ENCODE measurements at regions not wholly inside any gene's neighbourhood (a gene's known extent, or its start where the extent isn't known, plus 50 kb on each side); places are given as distances from the start of the nearest gene placed in this dataset.
"Not testable (repeated sequence)": the region's sequence is repeated elsewhere in the genome, so short reads cannot be mapped to it uniquely, and the experiment has no call there.

GRCh38 chrX:17983389-17983788 lies 122.3 kb upstream of the RAI2 start:
- TF ChIP-seq POLR2AphosphoS5 (IDR thresholded peaks at IDR 0.05) (no peak), POLR2A (IDR thresholded peaks at IDR 0.05) (no peak), CTCF (IDR thresholded peaks at IDR 0.05 in 8 of 11, conservative IDR thresholded peaks at IDR 0.05 in 3 of 11) (no peak)
- no peak for DNase-seq
- Histone ChIP-seq H3K36me3 (no peaks in the 10 kb centered on the region), H3K4me1 (no peaks in the 10 kb centered on the region), H3K4me3 (no peak overlapping the region), H3K27ac (no peak overlapping the region), H3K9me3 (no peaks in the 10 kb centered on the region), H3K27me3 (replicated peaks in 1 of 7) (peaks cover 0 to 5% (median 0%) of the 10 kb centered on the region in 7 donors)
- intact Hi-C loops (cut with DNase I; ENCODE audit: low total_unique reads), result no loop called here
- WGBS, 5 donors, result 37 to 81% (median 54%) methylated on average over 1 of the region's 1 CpG

GRCh38 chrX:17977696-17978095 lies 116.6 kb upstream of the RAI2 start:
- DNase-seq, result no peak
- no peak overlapping the region for H3K27ac ChIP-seq
- no peak overlapping the region for H3K4me3 ChIP-seq
- H3K27me3 ChIP-seq (replicated peaks in 1 of 7), result no peaks in the 10 kb centered on the region
- WGBS, 5 donors, result 58 to 75% (median 73%) methylated on average over 3 of the region's 3 CpGs; no CpG with 5 or more reads in 1 of the 5 donors
- H3K4me1 ChIP-seq, result no peaks in the 10 kb centered on the region
- no peaks in the 10 kb centered on the region for H3K36me3 ChIP-seq
- H3K9me3 ChIP-seq, result no peaks in the 10 kb centered on the region
- TF ChIP-seq CTCF (IDR thresholded peaks at IDR 0.05 in 8 of 11, conservative IDR thresholded peaks at IDR 0.05 in 3 of 11), result no peak
- no peak for TF ChIP-seq POLR2A (IDR thresholded peaks at IDR 0.05)
- no peak for TF ChIP-seq POLR2AphosphoS5 (IDR thresholded peaks at IDR 0.05)
- intact Hi-C loops (cut with DNase I; ENCODE audit: low total_unique reads), result no loop called here

DNA sequence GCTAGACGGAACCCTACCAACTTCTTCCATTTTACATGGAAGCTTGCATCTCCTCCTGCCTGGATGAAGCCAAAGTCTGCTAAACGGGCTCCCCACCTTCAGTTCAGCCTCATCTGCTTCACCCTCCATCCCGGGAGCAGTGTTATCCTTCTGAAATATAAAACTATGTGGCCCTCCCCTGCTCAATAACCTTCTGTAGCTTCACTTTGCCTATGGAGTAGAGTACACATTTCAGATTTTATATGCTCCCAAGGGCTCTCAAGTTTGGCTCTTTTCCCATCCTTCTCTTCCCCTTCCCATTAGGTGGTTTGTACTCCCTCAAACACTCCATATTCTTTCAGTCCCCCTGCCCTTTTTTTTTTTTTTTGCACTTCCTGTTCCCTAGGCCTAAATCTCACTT lies 115.9 kb upstream of the RAI2 start:
- no peaks in the 10 kb centered on the region for H3K9me3 ChIP-seq
- no peaks in the 10 kb centered on the region for H3K4me1 ChIP-seq
- H3K36me3 ChIP-seq, result no peaks in the 10 kb centered on the region
- no peak for DNase-seq
- no peak overlapping the region for H3K4me3 ChIP-seq
- TF ChIP-seq POLR2A (IDR thresholded peaks at IDR 0.05), result no peak
- no peak for TF ChIP-seq CTCF (IDR thresholded peaks at IDR 0.05 in 8 of 11, conservative IDR thresholded peaks at IDR 0.05 in 3 of 11)
- intact Hi-C loops (cut with DNase I; ENCODE audit: low total_unique reads), result no loop called here
- WGBS, 5 donors, result 62 to 86% (median 75%) methylated on average over 3 of the region's 3 CpGs
- H3K27me3 ChIP-seq (replicated peaks in 1 of 7), result no peaks in the 10 kb centered on the region
- no peak overlapping the region for H3K27ac ChIP-seq

DNA sequence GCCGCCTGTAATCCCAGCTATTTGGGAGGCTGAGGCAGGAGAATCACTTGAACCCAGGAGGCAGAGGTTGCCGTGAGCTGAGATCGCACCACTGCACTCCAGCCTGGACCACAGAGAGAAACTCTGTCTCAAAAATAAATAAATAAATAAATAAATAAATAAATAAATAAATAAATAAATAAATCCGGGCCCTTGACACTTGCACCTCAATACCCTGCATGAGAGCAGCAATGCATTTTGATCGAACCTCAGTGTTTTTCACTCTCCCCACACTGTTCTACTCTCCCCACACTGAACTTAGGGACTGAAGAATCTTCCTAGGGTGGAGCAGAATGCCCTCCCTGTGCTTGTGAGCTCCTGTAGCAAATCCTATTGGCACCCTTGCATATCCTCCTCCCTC lies 114.3 kb upstream of the RAI2 start:
- 79 to 96% (median 93%) methylated on average over 5 of the region's 5 CpGs for WGBS, 5 donors
- H3K36me3 ChIP-seq; intact Hi-C loops (cut with DNase I; ENCODE audit: low total_unique reads): not testable (repeated sequence)

GRCh38 chrX:17968367-17968766 lies 107.3 kb upstream of the RAI2 start:
- intact Hi-C loops (cut with DNase I; ENCODE audit: low total_unique reads), result no loop called here
- H3K36me3 ChIP-seq, result no peaks in the 10 kb centered on the region
- 68 to 88% (median 79%) methylated on average over 8 of the region's 8 CpGs for WGBS, 5 donors
- H3K9me3 ChIP-seq, result no peaks in the 10 kb centered on the region
- H3K4me3 ChIP-seq, result no peak overlapping the region
- no peaks in the 10 kb centered on the region for H3K4me1 ChIP-seq
- no peak for TF ChIP-seq POLR2AphosphoS5 (IDR thresholded peaks at IDR 0.05)
- no peak for TF ChIP-seq POLR2A (IDR thresholded peaks at IDR 0.05)
- no peak for TF ChIP-seq CTCF (IDR thresholded peaks at IDR 0.05 in 8 of 11, conservative IDR thresholded peaks at IDR 0.05 in 3 of 11)
- no peaks in the 10 kb centered on the region for H3K27me3 ChIP-seq (replicated peaks in 1 of 7)
- DNase-seq, result no peak
- H3K27ac ChIP-seq, result no peak overlapping the region

More for the DNA sequence above, 114.3 kb upstream of the RAI2 start:
- not testable (repeated sequence) for H3K9me3 ChIP-seq; H3K4me3 ChIP-seq; H3K4me1 ChIP-seq; H3K27me3 ChIP-seq (replicated peaks in 1 of 7); H3K27ac ChIP-seq; DNase-seq
